Common myeloid progenitor, CD34-positive (primary cell): ENCODE measurements at regions not wholly inside any gene's neighbourhood (a gene's known extent, or its start where the extent isn't known, plus 50 kb on each side); places are given as distances from the start of the nearest gene placed in this dataset.

ENCODE experiments used
- CTCF ChIA-PET: fragments of 350-600 bp; sonication (Branson Sonifier 250); formaldehyde crosslinking; loops from one replicate; lab custom pipeline; 2021; ENCODE audit warnings: antibody characterized with exemption; lab: Charles Lee
- POLR2A ChIA-PET: fragments of 350-600 bp; sonication (Branson Sonifier 250); formaldehyde crosslinking; loops from one replicate; lab custom pipeline; 2021; ENCODE audit warnings: antibody characterized with exemption; lab: Charles Lee
- DNase-seq, 3 donors: peaks; one replicate each; pipeline versions ENCODE4 v3.0.0 to v3.0.0-alpha.2; 2013
- H3K27ac ChIP-seq, 2 experiments: 1 replicate in 1 of 2; 2 replicates in 1 of 2; pipeline ENCODE4 v1.7.0; 2013; ENCODE audit warnings: inconsistent platforms in 2 of 2, low read length in 2 of 2, mild to moderate bottlenecking in 2 of 2, low read depth in 1 of 2, moderate library complexity in 1 of 2; ENCODE audit not compliant: severe bottlenecking in 2 of 2, insufficient read depth in 1 of 2, poor library complexity in 1 of 2
- H3K27me3 ChIP-seq, 5 experiments: replicated peaks in 2 of 5; 1 replicate in 3 of 5; 2 replicates in 2 of 5; pipeline versions ENCODE4 v1.6.1 to v1.7.0; 2013; ENCODE audit warnings: low read length in 4 of 5, mild to moderate bottlenecking in 2 of 5, moderate library complexity in 2 of 5, inconsistent platforms in 1 of 5; ENCODE audit not compliant: insufficient read depth in 5 of 5, control insufficient read depth in 4 of 5
- H3K36me3 ChIP-seq, 4 experiments: 1 replicate in 2 of 4; 2 replicates in 2 of 4; pipeline versions ENCODE4 v1.6.1 to v1.7.0; 2013; ENCODE audit warnings: low read length in 3 of 4, control low read depth in 1 of 4, mild to moderate bottlenecking in 1 of 4; ENCODE audit not compliant: control insufficient read depth in 4 of 4, insufficient read depth in 4 of 4
- H3K4me1 ChIP-seq, 4 experiments: 1 replicate in 3 of 4; 2 replicates in 1 of 4; pipeline versions ENCODE4 v1.6.1 to v1.7.1; 2013; ENCODE audit warnings: low read length in 3 of 4, mild to moderate bottlenecking in 3 of 4, control low read depth in 1 of 4, inconsistent platforms in 1 of 4, moderate library complexity in 1 of 4; ENCODE audit not compliant: control insufficient read depth in 4 of 4, insufficient read depth in 4 of 4; ENCODE audit errors: control extremely low read depth in 1 of 4
- H3K4me3 ChIP-seq, 7 experiments: 1 replicate in 4 of 7; 2 replicates in 3 of 7; pipeline versions ENCODE4 v1.5.1 to v1.7.0; 2013; ENCODE audit warnings: mild to moderate bottlenecking in 7 of 7, low read length in 6 of 7, moderate library complexity in 6 of 7, inconsistent platforms in 2 of 7, low read depth in 2 of 7, control low read depth in 1 of 7; ENCODE audit not compliant: insufficient read depth in 4 of 7, control insufficient read depth in 1 of 7; ENCODE audit errors: extremely low read depth in 1 of 7
- H3K9me3 ChIP-seq, 5 experiments: 1 replicate in 4 of 5; 2 replicates in 1 of 5; pipeline versions ENCODE4 v1.6.1 to v1.7.1; 2013; ENCODE audit warnings: low read length in 4 of 5, mild to moderate bottlenecking in 2 of 5, inconsistent platforms in 1 of 5, low read depth in 1 of 5, moderate library complexity in 1 of 5; ENCODE audit not compliant: control insufficient read depth in 4 of 5, insufficient read depth in 2 of 5; ENCODE audit errors: control extremely low read depth in 1 of 5
- WGBS: methylation state at CpG from one replicate; pipeline ENCODE4 v1.1.5; 2013; ENCODE audit not compliant: insufficient coverage; 5-methylcytosine and 5-hydroxymethylcytosine counted together

DNA sequence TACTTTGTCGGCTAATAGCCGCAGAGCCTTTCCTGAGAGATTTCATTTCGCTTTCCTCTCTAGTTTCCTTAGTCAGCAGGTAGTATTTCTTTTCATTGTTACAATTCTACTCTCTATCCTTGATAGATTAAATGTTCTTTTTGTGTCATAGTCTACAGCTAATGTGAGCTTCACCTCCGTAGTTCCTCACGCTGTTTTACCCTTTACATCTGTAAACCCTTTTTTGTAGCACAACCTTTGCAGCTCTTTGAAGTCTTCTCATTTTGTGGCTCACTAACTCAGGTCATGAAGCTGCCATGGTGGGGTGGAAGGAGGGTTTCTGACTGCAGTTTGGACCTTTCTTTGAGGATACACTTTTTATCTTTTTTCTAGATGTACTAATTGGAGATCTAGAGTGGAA lies 1008.8 kb upstream of the PABPC4L start:
- Histone ChIP-seq H3K36me3 (no peaks in the 10 kb centered on the region), H3K4me3 (no peak overlapping the region), H3K9me3 (no peaks in the 10 kb centered on the region), H3K27me3 (no peaks in the 10 kb centered on the region), H3K4me1 (no peaks in the 10 kb centered on the region), H3K27ac (no peak overlapping the region)
- 100% methylated on average over 1 of the region's 5 CpGs for WGBS
- POLR2A ChIA-PET: no interaction called here
- DNase-seq: no peak
- CTCF ChIA-PET: no interaction called here

DNA sequence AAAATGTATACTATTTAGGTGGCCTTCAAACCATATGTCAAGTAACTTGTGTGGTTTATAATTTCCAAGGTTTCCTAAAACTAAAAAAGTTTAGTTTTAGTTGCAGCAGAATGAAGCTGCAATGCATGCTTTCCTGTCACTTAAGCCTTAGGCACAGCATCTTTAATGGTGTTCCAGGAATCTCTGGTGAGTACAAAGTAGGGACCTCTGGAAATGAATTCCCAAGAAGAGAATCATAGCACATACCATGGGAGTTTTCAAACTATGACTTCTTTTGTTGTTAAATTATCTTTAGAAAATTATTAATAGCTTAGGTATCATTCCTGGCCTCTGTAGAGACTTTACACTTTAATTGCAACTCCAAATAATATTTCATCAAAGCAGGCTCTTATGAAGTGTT lies 1005.9 kb upstream of the PABPC4L start:
- no peaks in the 10 kb centered on the region for H3K27me3 ChIP-seq
- DNase-seq: no peak
- no peaks in the 10 kb centered on the region for H3K36me3 ChIP-seq
- H3K4me1 ChIP-seq: no peaks in the 10 kb centered on the region
- POLR2A ChIA-PET: no interaction called here
- no peaks in the 10 kb centered on the region for H3K9me3 ChIP-seq
- H3K27ac ChIP-seq: no peak overlapping the region
- CTCF ChIA-PET: no interaction called here
- H3K4me3 ChIP-seq: no peak overlapping the region

DNA sequence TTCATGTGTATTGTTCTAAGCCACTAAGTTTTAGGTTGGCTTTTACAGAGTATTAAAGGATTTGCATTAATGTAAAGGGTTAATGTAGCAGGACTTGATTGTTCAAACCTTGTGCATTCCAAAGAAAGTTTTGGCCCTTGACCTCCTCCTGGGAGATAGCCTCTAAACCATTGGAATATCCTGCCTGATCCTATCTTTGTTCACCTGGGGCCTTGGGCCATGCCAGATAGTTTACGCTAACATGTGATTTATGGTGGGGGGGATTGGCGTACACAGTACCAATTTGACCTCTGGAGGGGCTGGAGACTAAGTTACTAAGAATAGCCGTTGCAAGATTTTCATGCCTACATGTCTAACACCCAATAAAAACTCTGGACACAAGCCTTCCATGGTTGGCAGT lies 1002.7 kb upstream of the PABPC4L start:
- no peaks in the 10 kb centered on the region for H3K27me3 ChIP-seq
- H3K27ac ChIP-seq: no peak overlapping the region
- no peaks in the 10 kb centered on the region for H3K36me3 ChIP-seq
- ChIA-PET CTCF (no interaction called here), POLR2A (no interaction called here)
- no peaks in the 10 kb centered on the region for H3K4me1 ChIP-seq
- no peak for DNase-seq
- H3K4me3 ChIP-seq: no peak overlapping the region
- no CpG with 5 or more reads among the region's 3 CpGs for WGBS
- no peaks in the 10 kb centered on the region for H3K9me3 ChIP-seq

DNA sequence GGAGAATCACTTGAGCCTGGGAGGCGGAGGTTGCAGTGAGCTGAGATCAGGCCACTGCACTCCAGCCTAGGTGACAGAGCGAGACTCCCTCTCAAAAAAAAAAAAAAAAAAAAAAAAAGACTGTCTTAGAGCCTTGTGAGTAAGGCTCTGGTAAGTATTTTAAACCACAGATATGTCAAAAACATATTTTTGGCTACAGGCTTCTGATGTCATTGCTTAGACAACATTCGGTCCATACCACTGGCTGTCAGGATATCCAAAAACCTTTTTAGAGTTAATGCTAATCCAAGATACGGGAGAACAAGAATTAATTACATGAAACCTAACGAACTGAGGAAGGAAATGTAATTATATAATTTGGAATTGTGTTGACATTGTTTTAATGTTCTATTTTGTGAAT lies 999.5 kb upstream of the PABPC4L start:
- 100% methylated on average over 2 of the region's 5 CpGs for WGBS
- Histone ChIP-seq H3K36me3 (no peaks in the 10 kb centered on the region), H3K27me3 (no peaks in the 10 kb centered on the region), H3K4me3 (no peak overlapping the region), H3K27ac (no peak overlapping the region), H3K9me3 (no peaks in the 10 kb centered on the region), H3K4me1 (no peaks in the 10 kb centered on the region)
- CTCF ChIA-PET: no interaction called here
- no peak for DNase-seq
- POLR2A ChIA-PET: no interaction called here

DNA sequence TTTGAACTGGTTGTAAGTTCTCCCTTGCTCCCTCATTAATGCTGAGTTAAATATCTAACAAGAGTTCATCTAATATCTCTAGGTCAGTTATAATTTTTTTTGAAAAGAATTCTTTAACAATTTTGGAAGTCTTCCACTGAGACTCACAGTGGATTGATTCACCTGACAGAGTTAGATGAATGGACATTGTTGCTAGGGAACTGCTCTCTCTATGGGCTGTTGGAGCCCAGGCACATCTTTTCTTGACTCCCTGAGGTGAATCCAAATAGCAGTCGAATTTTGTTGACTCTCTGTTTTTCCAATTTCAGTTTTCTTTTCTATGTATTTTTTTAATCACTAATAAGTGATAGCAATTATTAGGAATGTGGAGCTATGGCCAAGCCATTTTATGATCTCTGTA lies 996.1 kb upstream of the PABPC4L start:
- no peak overlapping the region for H3K27ac ChIP-seq
- no peaks in the 10 kb centered on the region for H3K36me3 ChIP-seq
- no peaks in the 10 kb centered on the region for H3K27me3 ChIP-seq
- no peak overlapping the region for H3K4me3 ChIP-seq
- no CpG with 5 or more reads among the region's 1 CpG for WGBS
- no peak for DNase-seq
- no peaks in the 10 kb centered on the region for H3K9me3 ChIP-seq
- no peaks in the 10 kb centered on the region for H3K4me1 ChIP-seq
- ChIA-PET CTCF (no interaction called here), POLR2A (no interaction called here)

DNA sequence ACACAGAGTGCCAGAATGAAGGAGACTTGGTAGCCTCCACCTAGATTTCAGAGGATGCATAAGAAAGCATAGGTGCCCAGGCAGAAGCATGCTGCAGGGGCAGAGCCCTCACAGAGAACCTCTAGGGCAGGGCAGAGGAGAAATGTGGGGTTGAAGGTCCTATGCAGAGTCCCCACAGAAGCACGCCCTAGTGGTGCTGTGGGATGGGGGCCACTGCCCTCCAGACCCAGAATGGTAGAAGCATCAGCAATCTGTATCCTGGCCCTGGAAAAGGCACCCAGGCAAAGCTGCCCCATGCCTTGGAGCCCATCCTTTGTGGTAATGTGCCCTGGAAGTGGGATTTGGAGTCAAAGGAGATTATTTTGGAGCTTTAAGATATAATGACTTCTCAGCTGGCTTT lies 992.9 kb upstream of the PABPC4L start:
- no peak for DNase-seq
- H3K9me3 ChIP-seq: no peaks in the 10 kb centered on the region
- H3K4me3 ChIP-seq: no peak overlapping the region
- H3K36me3 ChIP-seq: no peaks in the 10 kb centered on the region
- ChIA-PET CTCF (no interaction called here), POLR2A (no interaction called here)
- no peak overlapping the region for H3K27ac ChIP-seq
- H3K4me1 ChIP-seq: no peaks in the 10 kb centered on the region
- no peaks in the 10 kb centered on the region for H3K27me3 ChIP-seq
- 100% methylated on average over 1 of the region's 1 CpG for WGBS

DNA sequence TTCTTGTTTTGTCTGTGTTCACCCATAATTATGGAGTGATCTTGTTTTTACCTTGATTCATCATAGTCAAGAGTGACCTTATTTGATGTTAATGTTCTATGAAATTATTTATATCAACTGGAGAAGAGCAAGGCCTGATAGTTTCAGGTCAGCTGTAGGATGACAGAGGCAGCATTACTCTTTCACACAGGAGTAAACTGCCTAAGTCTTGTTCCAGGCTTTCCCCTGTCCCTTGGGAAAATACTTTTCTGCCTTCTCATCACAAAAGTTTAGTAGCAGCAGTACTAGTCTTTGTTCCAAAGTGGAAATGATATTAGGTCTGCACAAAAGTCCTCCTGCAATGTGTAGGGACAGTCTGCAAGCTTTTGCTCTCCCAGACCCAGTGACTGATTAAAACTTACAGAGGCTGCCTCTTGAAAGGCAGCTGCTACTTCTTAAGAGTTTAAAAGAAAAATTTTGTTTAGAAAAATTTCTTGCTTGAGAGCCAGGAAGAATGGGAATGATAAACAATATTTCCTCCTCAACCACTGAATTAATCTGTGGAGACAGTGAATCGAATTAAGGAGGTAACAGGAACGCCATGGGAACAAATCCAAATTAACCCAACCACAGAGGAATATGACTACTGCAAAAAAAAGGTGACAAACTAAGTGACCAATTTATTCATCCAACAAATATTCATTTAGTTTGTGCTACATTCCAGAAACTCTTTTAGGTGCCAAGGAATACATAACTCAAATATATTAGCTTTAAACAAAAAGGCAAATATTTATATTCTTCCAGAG lies 991.4 kb upstream of the PABPC4L start:
- no peaks in the 10 kb centered on the region for H3K27me3 ChIP-seq
- H3K27ac ChIP-seq: no peak overlapping the region
- POLR2A ChIA-PET: no interaction called here
- no peaks in the 10 kb centered on the region for H3K4me1 ChIP-seq
- H3K9me3 ChIP-seq: no peaks in the 10 kb centered on the region
- H3K36me3 ChIP-seq: no peaks in the 10 kb centered on the region
- CTCF ChIA-PET: no interaction called here
- DNase-seq: no peak
- no peak overlapping the region for H3K4me3 ChIP-seq
- no CpG with 5 or more reads among the region's 2 CpGs for WGBS
